SK-N-SH (cell line): ENCODE measurements at regions not wholly inside any gene's neighbourhood (a gene's known extent, or its start where the extent isn't known, plus 50 kb on each side); places are given as distances from the start of the nearest gene placed in this dataset.

Experiments used
- CTCF ChIA-PET: fragments of 300-600, 350-600 bp; formaldehyde crosslinking; extraction: SDS; loops from one replicate; lab custom pipeline; 2021; lab: Yijun Ruan, JAX
- POLR2A ChIA-PET: fragments of 350-600 bp; sonication (Branson Sonifier 250); formaldehyde crosslinking; extraction: SDS; loops from one replicate; lab custom pipeline; 2020; ENCODE audit warnings: antibody characterized with exemption, inconsistent platforms; lab: Yijun Ruan, JAX
- DNase-seq: peaks from one replicate; pipeline ENCODE4 v3.0.0; 2012
- H2AFZ ChIP-seq: fragments of 200-600 bp; sonication (generic); 2 replicates; pipeline ENCODE4 v1.8.1; 2016; ENCODE audit warnings: antibody characterized with exemption, mild to moderate bottlenecking, low read depth
- H3F3A ChIP-seq: fragments of 200-600 bp; sonication (generic); replicated peaks from 2 replicates; pipeline ENCODE3; 2016; ENCODE audit warnings: antibody characterized with exemption, mild to moderate bottlenecking; ENCODE audit not compliant: insufficient read depth
- H3K27ac ChIP-seq, 2 experiments: fragments of 200-500 bp in 1 of 2; fragments of 200-600 bp in 1 of 2; sonication (Bioruptor generic) in 1 of 2; sonication (generic), shearing (Covaris generic) in 1 of 2; 2 replicates each; pipeline versions ENCODE4 v1.5.1 to v1.6.1; 2014 to 2016; ENCODE audit warnings: low read depth in 2 of 2, inconsistent platforms in 1 of 2, low read length in 1 of 2, mild to moderate bottlenecking in 1 of 2, mixed read lengths in 1 of 2
- H3K27me3 ChIP-seq: fragments of 200-600 bp; sonication (generic), shearing (Covaris generic); 2 replicates; pipeline ENCODE4 v1.6.1; 2016; ENCODE audit warnings: mixed run types; ENCODE audit not compliant: insufficient read depth
- H3K36me3 ChIP-seq, 2 experiments: fragments of 200-500 bp in 1 of 2; fragments of 200-600 bp in 1 of 2; sonication (Bioruptor generic) in 1 of 2; sonication (generic) in 1 of 2; replicated peaks in 1 of 2; 2 replicates each; pipeline versions ENCODE3 to v1.5.1; 2014 to 2016; ENCODE audit warnings: low read length in 1 of 2, mild to moderate bottlenecking in 1 of 2; ENCODE audit not compliant: insufficient read depth in 2 of 2, control insufficient read depth in 1 of 2
- H3K4me1 ChIP-seq, 2 experiments: fragments of 200-500 bp in 1 of 2; fragments of 200-600 bp in 1 of 2; sonication (Bioruptor generic) in 1 of 2; sonication (generic), shearing (Covaris generic) in 1 of 2; 2 replicates each; pipeline versions ENCODE4 v1.5.1 to v1.6.1; 2014 to 2016; ENCODE audit warnings: low read depth in 1 of 2, low read length in 1 of 2, mixed run types in 1 of 2; ENCODE audit not compliant: insufficient read depth in 2 of 2, control insufficient read depth in 1 of 2
- H3K4me2 ChIP-seq: fragments of 200-600 bp; sonication (generic), shearing (Covaris generic); 2 replicates; pipeline ENCODE4 v1.6.1; 2017; ENCODE audit warnings: mixed run types
- H3K4me3 ChIP-seq, 2 experiments: fragments of 200-500 bp in 1 of 2; fragments of 200-600 bp in 1 of 2; sonication (Bioruptor generic) in 1 of 2; sonication (generic), shearing (Covaris generic) in 1 of 2; 2 replicates each; pipeline versions ENCODE4 v1.5.1 to v1.8.1; 2014 to 2016; ENCODE audit warnings: low read depth in 2 of 2, inconsistent platforms in 1 of 2, low read length in 1 of 2, mild to moderate bottlenecking in 1 of 2, mixed read lengths in 1 of 2, moderate library complexity in 1 of 2
- H3K79me2 ChIP-seq: fragments of 200-600 bp; sonication (generic); 2 replicates; pipeline ENCODE4 v1.8.1; 2017; ENCODE audit warnings: mild to moderate bottlenecking; ENCODE audit not compliant: insufficient read depth
- H3K9ac ChIP-seq: fragments of 200-600 bp; sonication (generic); 2 replicates; pipeline ENCODE4 v1.6.1; 2017; ENCODE audit warnings: mixed run types
- H3K9me2 ChIP-seq: fragments of 200-600 bp; sonication (generic); 2 replicates; pipeline ENCODE4 v1.6.1; 2017; ENCODE audit warnings: mixed run types
- H3K9me3 ChIP-seq: fragments of 200-600 bp; sonication (generic); 2 replicates; pipeline ENCODE4 v1.6.1; 2017; ENCODE audit warnings: mixed run types, mild to moderate bottlenecking, moderate library complexity
- H4K20me1 ChIP-seq: fragments of 200-600 bp; sonication (generic); 2 replicates; pipeline ENCODE4 v1.6.1; 2017; ENCODE audit warnings: mild to moderate bottlenecking, mixed run types; ENCODE audit not compliant: insufficient read depth
- CHD2 ChIP-seq: fragments of 150-350 bp; IDR thresholded peaks from 2 replicates; pipeline ENCODE4 v1.6.1; 2018; ENCODE audit warnings: low read length; ENCODE audit not compliant: partially characterized antibody
- ELF1 ChIP-seq: IDR thresholded peaks from 2 replicates; pipeline ENCODE4 v1.4.0; 2012
- FOSL2 ChIP-seq: IDR thresholded peaks from 2 replicates; pipeline ENCODE4 v1.4.0; 2012; ENCODE audit warnings: low read depth, mild to moderate bottlenecking, moderate library complexity, borderline replicate concordance
- GABPA ChIP-seq: IDR thresholded peaks from 2 replicates; pipeline ENCODE4 v1.4.0; 2012; ENCODE audit warnings: low read depth, mild to moderate bottlenecking
- MEF2A ChIP-seq: IDR thresholded peaks from 2 replicates; pipeline ENCODE4 v1.4.0; 2012; ENCODE audit warnings: low read depth, borderline replicate concordance
- POLR2AphosphoS5 ChIP-seq: IDR thresholded peaks from 2 replicates; pipeline ENCODE4 v1.6.1; 2012; ENCODE audit warnings: low read depth, low read length
- RAD21 ChIP-seq: IDR thresholded peaks from 2 replicates; pipeline ENCODE4 v1.6.1; 2012; ENCODE audit warnings: mild to moderate bottlenecking, low read length
- RFX5 ChIP-seq: IDR thresholded peaks from 2 replicates; pipeline ENCODE4 v1.6.1; 2012; ENCODE audit warnings: mild to moderate bottlenecking, improper control_type of control experiment, low read length
- RXRA ChIP-seq: IDR thresholded peaks from 2 replicates; pipeline ENCODE4 v1.4.0; 2012; ENCODE audit warnings: low read depth, mild to moderate bottlenecking, borderline replicate concordance
- TAF1 ChIP-seq: IDR thresholded peaks from 2 replicates; pipeline ENCODE4 v1.6.1; 2012; ENCODE audit warnings: low read depth, mild to moderate bottlenecking, low read length, moderate library complexity, borderline replicate concordance
- TCF12 ChIP-seq: IDR thresholded peaks from 2 replicates; pipeline ENCODE4 v1.4.0; 2012
- YY1 ChIP-seq: IDR thresholded peaks from 2 replicates; pipeline ENCODE4 v1.4.0; 2012; ENCODE audit warnings: low read depth, mild to moderate bottlenecking
- WGBS: methylation state at CpG from one replicate; pipeline ENCODE4 v1.1.6; 2017; ENCODE audit warnings: low lambda C conversion rate; 5-methylcytosine and 5-hydroxymethylcytosine counted together
- TF ChIP-seq, protein P1 (sequence below): IDR thresholded peaks from 2 replicates; pipeline ENCODE4 v1.4.0; 2012; ENCODE audit warnings: low read depth, borderline replicate concordance
- TF ChIP-seq, protein P2 (sequence below): IDR thresholded peaks from 2 replicates; pipeline ENCODE4 v1.4.0; 2012; ENCODE audit warnings: low read depth
- TF ChIP-seq, protein P3 (sequence below): fragments of 150-350 bp; IDR thresholded peaks from 2 replicates; pipeline ENCODE4 v1.6.1; 2017; ENCODE audit warnings: antibody characterized with exemption, low read length, low read depth, borderline replicate concordance
- TF ChIP-seq, protein P4 (sequence below): IDR thresholded peaks from 2 replicates; pipeline ENCODE4; 2012

DNA sequence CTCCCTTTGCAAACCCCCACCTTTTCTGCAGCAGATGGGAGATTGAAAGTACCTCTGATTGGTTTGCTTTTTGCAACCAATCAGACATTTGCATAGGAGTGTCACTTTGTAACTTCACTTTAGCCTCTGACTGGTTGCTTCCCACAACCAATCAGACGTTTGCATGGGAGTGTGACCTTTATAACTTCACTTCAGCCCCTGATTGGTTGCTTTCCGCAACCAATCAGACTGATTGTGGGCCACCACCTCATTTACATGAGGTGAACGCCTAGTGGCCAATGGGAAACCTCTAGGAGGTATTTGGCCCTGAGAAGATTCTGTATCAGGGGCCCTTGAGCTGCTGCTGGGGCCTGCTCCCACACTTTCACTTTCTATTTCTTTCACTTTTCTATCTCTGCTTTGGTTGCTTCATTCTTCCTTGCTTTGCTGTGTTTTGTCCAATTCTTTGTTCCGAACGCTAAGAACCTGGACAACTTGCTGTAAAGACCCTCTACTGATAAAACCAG is 106.0 kb upstream of the PRICKLE1 start:
- no peaks in the 10 kb centered on the region for H3K36me3 ChIP-seq
- H3K9me2 ChIP-seq, result no peaks in the 10 kb centered on the region
- no peak for TF ChIP-seq RAD21
- no peak for TF ChIP-seq MEF2A
- no peak for TF ChIP-seq POLR2AphosphoS5
- TF ChIP-seq, protein P1, sequence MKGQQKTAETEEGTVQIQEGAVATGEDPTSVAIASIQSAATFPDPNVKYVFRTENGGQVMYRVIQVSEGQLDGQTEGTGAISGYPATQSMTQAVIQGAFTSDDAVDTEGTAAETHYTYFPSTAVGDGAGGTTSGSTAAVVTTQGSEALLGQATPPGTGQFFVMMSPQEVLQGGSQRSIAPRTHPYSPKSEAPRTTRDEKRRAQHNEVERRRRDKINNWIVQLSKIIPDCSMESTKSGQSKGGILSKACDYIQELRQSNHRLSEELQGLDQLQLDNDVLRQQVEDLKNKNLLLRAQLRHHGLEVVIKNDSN, result no peak
- TF ChIP-seq, all 33 proteins: peak for 0
- WGBS, result 56% methylated on average over 5 of the region's 5 CpGs
- no peaks in the 10 kb centered on the region for H4K20me1 ChIP-seq
- no peak overlapping the region for H3K4me3 ChIP-seq
- ChIA-PET POLR2A (no interaction called here), CTCF (no interaction called here)
- no peak for DNase-seq
- no peak overlapping the region for H3K9ac ChIP-seq
- H3K9me3 ChIP-seq, result no peaks in the 10 kb centered on the region
- H3K79me2 ChIP-seq, result no peaks in the 10 kb centered on the region
- H3F3A ChIP-seq, result no peaks in the 10 kb centered on the region
- no peak overlapping the region for H2AFZ ChIP-seq
- H3K4me2 ChIP-seq, result no peak overlapping the region
- H3K27ac ChIP-seq, result no peak overlapping the region
- no peaks in the 10 kb centered on the region for H3K27me3 ChIP-seq
- no peaks in the 10 kb centered on the region; a peak in 1 of 4 replicates for H3K4me1 ChIP-seq

DNA sequence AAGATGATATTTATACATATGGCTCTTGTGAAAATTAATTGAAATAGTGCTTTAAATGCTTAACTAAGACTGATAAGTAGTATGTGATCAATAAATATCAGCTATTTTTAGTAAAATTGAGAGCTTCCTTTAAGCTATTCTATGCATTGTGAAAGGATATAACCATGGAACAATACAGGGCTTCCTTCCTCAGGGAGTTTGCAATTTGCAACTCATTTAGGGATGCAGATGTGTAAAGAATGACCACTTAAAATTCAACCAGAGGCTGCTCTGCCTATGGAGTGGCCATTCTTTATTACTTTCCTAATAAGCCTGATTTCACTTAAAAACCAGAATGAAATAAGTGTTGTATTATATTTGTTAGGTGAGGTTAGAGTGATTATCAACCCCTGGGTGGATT is 103.2 kb upstream of the PRICKLE1 start:
- no peaks in the 10 kb centered on the region; a peak in 1 of 4 replicates for H3K4me1 ChIP-seq
- H3F3A ChIP-seq, result no peaks in the 10 kb centered on the region
- H3K79me2 ChIP-seq, result no peaks in the 10 kb centered on the region
- no peaks in the 10 kb centered on the region for H3K9me3 ChIP-seq
- H3K36me3 ChIP-seq, result no peaks in the 10 kb centered on the region
- H3K27ac ChIP-seq, result no peak overlapping the region
- H2AFZ ChIP-seq, result no peak overlapping the region
- TF ChIP-seq, protein P2, sequence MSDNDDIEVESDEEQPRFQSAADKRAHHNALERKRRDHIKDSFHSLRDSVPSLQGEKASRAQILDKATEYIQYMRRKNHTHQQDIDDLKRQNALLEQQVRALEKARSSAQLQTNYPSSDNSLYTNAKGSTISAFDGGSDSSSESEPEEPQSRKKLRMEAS, result no peak
- TF ChIP-seq CHD2 (no peak), FOSL2 (no peak), YY1 (no peak), TAF1 (no peak), GABPA (no peak), RFX5 (no peak), RXRA (no peak), MEF2A (no peak), ELF1 (no peak), TCF12 (no peak)
- TF ChIP-seq, protein P3, sequence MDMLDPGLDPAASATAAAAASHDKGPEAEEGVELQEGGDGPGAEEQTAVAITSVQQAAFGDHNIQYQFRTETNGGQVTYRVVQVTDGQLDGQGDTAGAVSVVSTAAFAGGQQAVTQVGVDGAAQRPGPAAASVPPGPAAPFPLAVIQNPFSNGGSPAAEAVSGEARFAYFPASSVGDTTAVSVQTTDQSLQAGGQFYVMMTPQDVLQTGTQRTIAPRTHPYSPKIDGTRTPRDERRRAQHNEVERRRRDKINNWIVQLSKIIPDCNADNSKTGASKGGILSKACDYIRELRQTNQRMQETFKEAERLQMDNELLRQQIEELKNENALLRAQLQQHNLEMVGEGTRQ, result no peak
- TF ChIP-seq, protein P4, sequence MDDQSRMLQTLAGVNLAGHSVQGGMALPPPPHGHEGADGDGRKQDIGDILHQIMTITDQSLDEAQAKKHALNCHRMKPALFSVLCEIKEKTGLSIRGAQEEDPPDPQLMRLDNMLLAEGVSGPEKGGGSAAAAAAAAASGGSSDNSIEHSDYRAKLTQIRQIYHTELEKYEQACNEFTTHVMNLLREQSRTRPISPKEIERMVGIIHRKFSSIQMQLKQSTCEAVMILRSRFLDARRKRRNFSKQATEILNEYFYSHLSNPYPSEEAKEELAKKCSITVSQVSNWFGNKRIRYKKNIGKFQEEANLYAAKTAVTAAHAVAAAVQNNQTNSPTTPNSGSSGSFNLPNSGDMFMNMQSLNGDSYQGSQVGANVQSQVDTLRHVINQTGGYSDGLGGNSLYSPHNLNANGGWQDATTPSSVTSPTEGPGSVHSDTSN, result no peak
- TF ChIP-seq, protein P1, result no peak
- H3K9me2 ChIP-seq, result no peaks in the 10 kb centered on the region
- H4K20me1 ChIP-seq, result no peaks in the 10 kb centered on the region
- POLR2A ChIA-PET, result no interaction called here
- no peak overlapping the region for H3K9ac ChIP-seq
- DNase-seq, result no peak
- H3K4me2 ChIP-seq, result no peak overlapping the region
- no peaks in the 10 kb centered on the region for H3K27me3 ChIP-seq
- no peak overlapping the region for H3K4me3 ChIP-seq
- CTCF ChIA-PET, result no interaction called here
